NOMO-1 (cell line): ENCODE measurements at regions not wholly inside any gene's neighbourhood (a gene's known extent, or its start where the extent isn't known, plus 50 kb on each side); places are given as distances from the start of the nearest gene placed in this dataset.

Experiments
- DNase-seq, 2 experiments: peaks; one replicate each; lab custom pipeline; 2025; ENCODE audit not compliant: unreplicated experiment in 2 of 2; lab: John Stamatoyannopoulos, UW

- no peak for DNase-seq
Observed at GRCh38 chr5:3344671-3345070, 251.0 kb upstream of the IRX1 start.

DNA sequence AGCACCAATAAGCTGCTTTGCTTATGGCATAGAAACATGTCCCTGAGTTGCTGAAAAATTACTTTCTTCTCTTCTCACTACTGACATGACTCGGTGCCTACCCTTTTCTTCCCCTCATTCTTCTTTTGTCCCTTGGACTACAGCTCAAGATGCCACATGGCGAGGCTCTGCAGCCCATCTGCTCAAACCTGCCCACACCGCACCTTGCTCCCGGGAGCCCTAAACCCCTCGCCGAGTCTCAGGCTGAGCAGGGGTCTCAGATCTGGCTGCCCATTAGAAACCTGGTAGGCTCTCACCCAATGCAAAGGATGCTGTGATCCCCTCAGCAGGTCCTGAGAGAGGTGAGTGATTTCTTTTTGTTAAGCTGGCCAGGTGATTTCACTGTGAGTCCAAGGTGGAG lies 251.7 kb upstream of the IRX1 start:
- DNase-seq = no peak

DNA sequence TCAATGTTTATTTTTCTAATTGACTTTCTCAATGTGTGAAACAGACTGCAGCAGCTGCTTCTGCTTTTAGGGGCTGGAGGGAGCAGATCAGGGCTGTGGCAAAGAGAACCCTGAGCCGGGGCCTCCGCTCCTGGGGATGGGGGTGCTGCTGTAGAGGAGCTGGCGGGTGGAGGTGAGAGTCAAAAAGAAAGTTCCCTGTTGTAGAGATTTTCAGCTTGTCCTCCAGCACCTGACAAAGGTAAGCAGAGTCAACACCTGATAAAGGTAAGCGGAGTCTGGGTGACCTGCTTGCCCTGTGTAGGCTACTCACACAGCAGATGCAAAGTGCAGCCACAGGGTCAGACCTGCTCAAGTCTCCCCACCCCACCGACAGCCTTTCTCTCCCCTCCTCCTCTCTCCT lies 252.4 kb upstream of the IRX1 start:
- DNase-seq = no peak

DNA sequence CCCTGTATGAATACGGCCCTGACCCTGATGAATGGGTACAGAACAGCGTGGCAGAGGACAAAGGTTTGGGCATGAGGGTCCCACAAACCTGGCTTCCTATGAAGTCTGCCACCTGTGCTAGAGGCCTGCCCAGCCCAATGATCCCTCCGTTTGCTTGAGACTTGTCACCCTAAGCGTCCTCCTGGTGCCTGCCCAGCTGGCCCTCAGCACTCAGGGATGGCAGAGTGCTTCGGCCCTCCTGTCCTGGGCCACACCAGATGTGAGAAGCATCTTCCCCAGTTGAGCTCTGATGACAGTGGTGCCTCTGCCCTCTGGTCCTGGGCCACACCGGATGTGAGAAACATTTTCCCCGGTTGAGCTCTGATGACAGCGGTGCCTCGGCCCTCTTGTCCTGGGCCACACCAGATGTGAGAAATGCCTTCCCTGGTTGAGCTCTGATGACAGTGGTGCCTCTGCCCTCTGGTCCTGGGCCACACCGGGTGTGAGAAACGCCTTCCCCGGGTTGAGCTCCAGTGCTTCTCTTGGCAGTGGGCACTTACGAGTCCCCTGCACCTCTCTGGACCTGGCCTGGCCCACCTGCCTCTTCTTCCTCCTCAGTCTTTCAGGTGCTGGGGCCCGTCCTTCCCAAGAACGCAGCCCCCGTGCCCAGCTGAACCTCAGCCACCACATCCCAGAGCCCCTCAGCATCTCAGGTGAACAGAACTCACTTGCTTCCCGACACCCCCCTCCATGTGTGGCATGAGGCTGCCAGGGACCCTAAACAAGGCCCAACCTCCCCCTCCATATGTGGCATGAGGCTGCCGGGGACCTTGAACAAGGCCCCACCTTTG lies 253.1 kb upstream of the IRX1 start:
- no peak for DNase-seq

DNA sequence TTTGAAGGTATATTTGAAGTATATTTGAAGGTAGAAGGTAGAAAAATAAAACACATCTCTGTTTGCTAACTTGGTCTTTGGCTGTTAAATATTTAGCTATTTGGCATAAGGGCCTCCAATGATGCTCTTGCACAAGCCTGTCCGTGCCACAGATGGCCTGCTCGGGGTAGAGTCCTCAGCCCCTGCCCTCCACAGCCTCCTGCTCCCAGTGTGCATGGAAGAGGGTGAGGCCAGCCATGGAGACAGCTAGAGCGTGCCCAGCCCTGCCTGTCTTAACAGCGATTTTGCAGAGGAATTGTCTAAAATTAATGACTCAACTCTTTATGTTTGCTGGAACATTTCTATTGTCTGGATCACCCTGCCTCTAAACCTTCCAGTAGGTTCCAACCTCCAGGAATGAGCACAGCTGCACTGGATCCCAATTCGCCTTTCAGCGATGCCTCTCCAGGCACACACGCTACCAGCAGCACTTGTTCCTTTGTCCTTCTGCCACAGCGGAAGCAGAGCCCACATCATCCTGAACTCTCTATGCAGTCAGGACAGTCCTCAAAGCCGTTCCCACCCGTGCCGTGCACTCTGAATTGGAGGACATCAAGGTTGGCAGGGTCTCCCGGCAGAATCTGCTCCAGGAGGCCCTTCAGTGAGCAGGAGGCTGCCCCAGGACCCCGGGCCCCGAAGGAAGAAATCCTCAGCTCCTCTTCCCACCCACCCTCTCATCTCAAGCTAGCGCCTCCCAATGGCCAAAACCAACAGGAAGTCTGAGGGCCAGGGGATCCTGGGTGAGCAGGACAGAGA lies 254.0 kb upstream of the IRX1 start:
- no peak for DNase-seq

GRCh38 chr5:3340471-3340870 lies 255.2 kb upstream of the IRX1 start:
- DNase-seq = no peak

- no peak for DNase-seq
Observed at GRCh38 chr5:3339798-3340115, 255.9 kb upstream of the IRX1 start.

GRCh38 chr5:3339092-3339797 lies 256.4 kb upstream of the IRX1 start:
- DNase-seq = no peak

DNA sequence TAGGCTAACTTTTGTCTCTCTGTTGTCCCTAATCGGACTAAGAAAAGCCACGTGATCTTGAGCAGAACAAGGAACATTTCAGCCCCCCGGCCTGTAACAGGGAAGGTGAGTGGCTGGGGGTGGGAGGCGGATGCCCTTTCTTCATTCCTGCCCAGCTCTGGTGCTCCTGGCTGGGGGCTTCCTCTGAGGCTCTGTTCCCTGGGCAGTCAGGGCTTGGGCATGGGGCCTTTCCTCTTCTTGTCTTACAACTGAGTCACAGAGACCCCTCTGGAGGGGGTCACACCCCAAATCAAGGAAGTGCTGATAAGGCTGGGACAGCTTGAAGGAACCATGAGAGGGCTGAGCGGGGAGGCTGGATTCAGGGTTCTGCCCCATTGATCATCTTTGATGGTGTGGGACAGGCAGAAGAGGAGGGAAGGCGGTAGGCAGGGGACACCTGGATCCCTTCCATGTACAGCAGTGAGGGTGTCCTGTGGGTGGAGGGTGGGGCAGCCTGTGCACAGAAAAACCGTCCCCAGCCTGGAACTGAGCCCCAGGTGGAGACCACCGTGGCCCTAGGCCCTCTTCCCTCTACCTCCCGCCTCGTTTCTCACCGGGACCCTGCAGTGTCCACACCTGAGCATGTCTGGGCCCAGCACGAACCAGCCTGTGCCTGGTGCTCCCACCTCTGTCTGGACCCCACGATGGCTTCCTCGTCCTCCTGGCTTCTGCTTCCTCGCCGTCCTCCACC lies 257.7 kb upstream of the IRX1 start:
- no peak for DNase-seq

GRCh38 chr5:3336666-3337065 lies 259.0 kb upstream of the IRX1 start:
- DNase-seq = no peak

DNA sequence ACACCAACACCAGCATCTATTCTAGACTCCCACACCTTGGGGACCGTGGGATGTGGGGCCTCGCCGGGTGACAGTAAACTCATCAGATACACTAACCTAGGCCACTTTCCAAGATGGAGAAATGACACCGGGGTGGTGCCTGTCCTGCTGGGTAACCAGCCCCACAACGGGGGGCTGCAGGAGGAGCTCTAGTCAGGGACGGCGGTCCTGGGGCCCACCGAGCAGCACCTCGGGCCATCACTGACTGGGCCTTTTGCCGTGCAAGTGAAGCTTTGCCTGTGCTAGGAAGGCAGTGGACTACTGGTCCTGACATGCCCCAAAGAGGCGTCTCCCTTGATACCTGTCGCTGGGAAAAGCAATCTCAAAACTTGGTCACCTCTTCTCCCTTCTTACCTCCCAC lies 260.3 kb upstream of the IRX1 start:
- no peak for DNase-seq

DNA sequence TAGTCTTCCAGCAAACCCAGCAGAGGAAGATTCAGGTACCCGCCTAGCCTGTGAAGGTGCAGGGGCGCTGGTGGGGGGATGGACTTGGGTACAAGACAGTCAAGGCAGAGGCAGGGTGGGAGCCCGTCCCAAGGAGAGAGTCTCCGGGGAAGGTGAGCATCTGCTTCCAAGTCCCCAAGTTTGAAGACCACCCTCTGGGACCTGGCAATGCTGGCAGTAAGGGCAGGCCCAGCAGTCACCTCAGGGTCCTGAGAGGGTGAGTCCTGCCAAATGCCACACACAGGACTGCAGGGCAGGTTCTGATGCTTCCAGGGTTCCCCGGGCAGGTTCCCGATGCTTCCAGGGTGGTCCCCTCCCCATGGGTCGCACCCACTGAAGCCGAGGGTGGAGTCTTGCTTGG lies 261.8 kb upstream of the IRX1 start:
- DNase-seq = no peak

DNA sequence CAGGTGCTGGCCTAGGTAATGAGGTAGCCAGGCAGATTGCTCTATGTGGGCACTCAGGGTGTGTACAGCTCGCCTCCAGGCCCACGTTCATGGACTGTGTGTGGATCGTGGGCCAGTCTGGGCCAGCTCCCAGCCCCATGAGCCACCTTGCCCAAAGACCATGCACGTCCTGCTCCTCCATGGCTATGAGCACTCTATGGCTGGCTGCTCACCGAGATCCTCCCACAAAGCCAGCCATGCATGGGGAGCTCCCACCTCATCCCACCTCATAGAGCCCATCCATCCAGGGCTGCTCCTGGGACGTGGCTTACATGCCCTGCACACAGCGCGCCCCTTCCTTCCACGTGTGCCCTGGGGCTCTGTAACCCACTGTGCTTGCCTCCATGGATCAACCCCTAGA lies 262.5 kb upstream of the IRX1 start:
- no peak for DNase-seq

- no peak for DNase-seq
Observed at GRCh38 chr5:3331819-3332218, 263.8 kb upstream of the IRX1 start.

GRCh38 chr5:3330442-3330841 lies 265.2 kb upstream of the IRX1 start:
- DNase-seq = no peak

DNA sequence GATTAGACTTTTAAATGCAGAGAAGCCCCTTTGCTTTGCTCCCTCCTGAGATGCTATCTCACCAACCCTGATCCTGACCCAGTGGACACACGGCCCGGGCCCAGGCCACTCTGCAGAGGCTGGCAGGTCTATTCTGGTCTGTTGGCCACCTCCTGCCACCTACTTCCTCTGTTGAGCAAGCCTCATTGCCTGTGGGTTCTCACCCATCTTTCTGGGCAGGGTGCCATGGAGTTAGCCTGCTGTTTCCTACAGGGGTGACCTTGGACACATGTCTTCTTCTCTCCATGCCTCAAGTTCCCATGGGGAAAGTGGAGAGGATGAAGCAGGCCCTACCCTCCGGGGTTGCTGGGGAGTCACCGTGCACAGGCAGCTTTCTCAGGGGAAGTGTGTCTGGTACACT lies 266.2 kb upstream of the IRX1 start:
- DNase-seq = no peak

DNA sequence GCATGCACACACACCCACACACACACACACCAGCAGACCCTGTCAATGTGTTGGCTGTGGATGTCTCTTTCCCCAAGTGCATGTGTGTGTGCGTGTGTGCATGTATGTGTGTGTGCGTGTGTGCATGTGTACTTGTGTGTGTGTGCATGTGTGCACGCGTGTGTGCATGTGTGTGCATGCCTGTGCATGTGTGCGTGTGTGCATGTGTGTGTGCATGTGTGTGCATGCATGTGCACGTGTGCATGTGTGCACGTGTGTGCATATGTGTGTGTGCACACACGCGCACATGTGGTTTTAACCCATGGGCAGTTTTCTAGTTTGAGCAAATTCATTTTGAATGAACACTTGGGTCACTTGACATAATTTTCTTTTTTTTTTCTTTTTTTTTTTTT lies 268.8 kb upstream of the IRX1 start:
- DNase-seq = no peak

- DNase-seq = no peak
Observed at GRCh38 chr5:3325972-3326840, 269.4 kb upstream of the IRX1 start.

DNA sequence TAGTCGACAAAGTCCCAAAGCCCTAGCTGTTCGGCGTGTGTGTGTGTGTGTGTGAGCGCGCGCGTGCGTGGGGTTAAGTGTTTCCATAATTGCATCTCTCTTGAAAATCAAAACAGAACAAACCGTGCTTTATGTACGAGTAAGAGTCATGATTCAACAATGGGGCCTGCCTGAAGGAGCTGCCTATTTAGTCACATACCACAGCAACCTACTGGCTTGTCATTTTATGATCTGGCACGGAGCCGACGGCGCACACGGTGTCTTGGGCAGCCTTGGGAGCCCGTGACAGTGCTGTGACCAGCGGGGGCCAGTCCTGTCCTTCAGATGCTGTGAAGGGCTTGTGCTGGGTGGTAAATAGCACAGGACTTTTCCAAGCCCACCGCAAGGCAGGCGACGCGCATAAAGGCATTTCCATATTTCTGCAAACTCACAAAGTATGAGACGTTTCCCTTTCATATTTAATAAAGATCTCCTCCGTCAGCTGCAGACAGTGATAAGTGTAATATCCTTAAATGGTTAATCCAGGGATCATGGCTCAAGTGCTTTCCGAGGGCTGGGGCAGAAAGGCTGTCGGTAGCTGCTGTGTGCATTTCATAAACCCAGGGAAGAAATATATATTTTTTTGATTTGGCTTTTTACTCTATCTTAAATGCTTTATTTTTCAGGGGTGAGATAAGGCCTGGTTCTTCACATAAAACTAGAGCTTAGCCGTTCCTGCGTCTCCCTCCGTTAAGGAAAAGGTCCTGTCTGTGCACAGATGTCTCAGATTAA lies 270.2 kb upstream of the IRX1 start:
- no peak for DNase-seq
